VCaP (cell line): ENCODE measurements at regions not wholly inside any gene's neighbourhood (a gene's known extent, or its start where the extent isn't known, plus 50 kb on each side); places are given as distances from the start of the nearest gene placed in this dataset.

Source experiments
- H3K27ac ChIP-seq: fragments of 450-650 bp; 2 replicates; pipeline ENCODE4 v1.5.1; 2017
- CTCF ChIP-seq: fragments of 450-650 bp; conservative IDR thresholded peaks from 2 replicates; pipeline ENCODE4 v1.5.1; 2017; ENCODE audit warnings: mild to moderate bottlenecking, moderate library complexity

GRCh38 chr6:67679566-67680296 is 955.4 kb upstream of the ADGRB3 start:
- no peak overlapping the region for H3K27ac ChIP-seq
- TF ChIP-seq CTCF = no peak

- no peak for TF ChIP-seq CTCF
- peak overlapping the region; percentile 13 for H3K27ac ChIP-seq
These were observed 958.2 kb upstream of the ADGRB3 start for GRCh38 chr6:67676892-67677291.

GRCh38 chr6:67667637-67668422 is 967.3 kb upstream of the ADGRB3 start:
- no peak for TF ChIP-seq CTCF
- no peak overlapping the region for H3K27ac ChIP-seq

- H3K27ac ChIP-seq = no peak overlapping the region
- no peak for TF ChIP-seq CTCF
These were observed 968.7 kb upstream of the ADGRB3 start for GRCh38 chr6:67666177-67666964.

- TF ChIP-seq CTCF = no peak
- H3K27ac ChIP-seq = no peak overlapping the region
These were observed 970.1 kb upstream of the ADGRB3 start for GRCh38 chr6:67664942-67665341.

- no peak for TF ChIP-seq CTCF
- no peak overlapping the region for H3K27ac ChIP-seq
These were observed 971.8 kb upstream of the ADGRB3 start for GRCh38 chr6:67663105-67663895.
